HCT116 (cell line): ENCODE measurements at regions not wholly inside any gene's neighbourhood (a gene's known extent, or its start where the extent isn't known, plus 50 kb on each side); places are given as distances from the start of the nearest gene placed in this dataset.

Source experiments
- ATAC-seq: fragments of 200-7000 bp; cut with Tn5 transposase; 2 replicates; pipeline ENCODE4 v1.9.1; 2020; ENCODE audit warnings: mild to moderate bottlenecking, moderate library complexity
- BruUV-seq: library from RNA; stranded (reverse); fragments of 400-500 nt; replicated peaks from 2 replicates; lab custom pipeline; 2021; lab: Mats Ljungman, UMichigan
- CTCF ChIA-PET: fragments of 300-600 bp; sonication (Branson Sonifier 250); formaldehyde crosslinking; loops from one replicate; lab custom pipeline; 2021; ENCODE audit warnings: antibody characterized with exemption; lab: Charles Lee
- POLR2A ChIA-PET: fragments of 300-600, 350-600 bp; sonication (Branson Sonifier 250); formaldehyde crosslinking; loops from one replicate; lab custom pipeline; 2021; ENCODE audit warnings: antibody characterized with exemption; lab: Charles Lee
- RAD21 ChIA-PET, 2 experiments: fragments of 300-600 bp; sonication (Branson Sonifier 250); formaldehyde crosslinking; loops; one replicate each; lab custom pipeline; 2023; ENCODE audit warnings: low total read pairs in 2 of 2; ENCODE audit not compliant: uncharacterized antibody in 2 of 2, unreplicated experiment in 2 of 2, low non-redundant PET in 1 of 2; lab: Charles Lee
- DNase-seq: peaks from one replicate; pipeline ENCODE4 v3.0.0-alpha.2; 2010; ENCODE audit warnings: low read depth, low spot score
- H2AFZ ChIP-seq: fragments of 200-600 bp; shearing (Covaris generic), sonication (generic); 2 replicates; pipeline ENCODE4 v1.6.1; 2017; ENCODE audit warnings: low read depth, mixed run types, mixed read lengths, antibody characterized with exemption, low read length; ENCODE audit not compliant: poor library complexity, severe bottlenecking
- H3K27ac ChIP-seq: 2 replicates; pipeline ENCODE4 v1.5.1; 2012; ENCODE audit warnings: low read depth, low read length
- H3K27me3 ChIP-seq: fragments of 200-600 bp; sonication (generic); 2 replicates; pipeline ENCODE4 v1.6.1; 2016; ENCODE audit warnings: mixed run types, low read length, mixed read lengths; ENCODE audit not compliant: insufficient read depth
- H3K36me3 ChIP-seq, 2 experiments: fragments of 200-500 bp in 1 of 2; fragments of 200-600 bp in 1 of 2; sonication (Bioruptor generic) in 1 of 2; sonication (generic) in 1 of 2; 2 replicates each; pipeline versions ENCODE4 v1.5.1 to v1.6.1; 2014 to 2016; ENCODE audit warnings: low read length in 2 of 2, inconsistent platforms in 1 of 2, mixed read lengths in 1 of 2, mixed run types in 1 of 2; ENCODE audit not compliant: insufficient read depth in 2 of 2, control insufficient read depth in 1 of 2
- H3K4me1 ChIP-seq, 2 experiments: fragments of 200-600 bp in 1 of 2; sonication (generic) in 1 of 2; 2 replicates each; pipeline versions ENCODE4 v1.5.1 to v1.6.1; 2012 to 2017; ENCODE audit warnings: low read length in 2 of 2, inconsistent platforms in 1 of 2, mild to moderate bottlenecking in 1 of 2, mixed read lengths in 1 of 2, mixed run types in 1 of 2, moderate library complexity in 1 of 2; ENCODE audit not compliant: insufficient read depth in 2 of 2, control insufficient read depth in 1 of 2
- H3K4me2 ChIP-seq: fragments of 200-600 bp; sonication (generic); 2 replicates; pipeline ENCODE4 v1.6.1; 2017; ENCODE audit warnings: mixed run types, low read length, mixed read lengths
- H3K4me3 ChIP-seq, 2 experiments: fragments of 200-600 bp in 1 of 2; sonication (generic) in 1 of 2; replicated peaks in 1 of 2; 2 replicates each; pipeline ENCODE4 v1.5.1; 2011 to 2016; ENCODE audit warnings: low read length in 2 of 2, control low read depth in 1 of 2, low read depth in 1 of 2, mild to moderate bottlenecking in 1 of 2, mixed read lengths in 1 of 2, mixed run types in 1 of 2
- H3K79me2 ChIP-seq: fragments of 200-600 bp; sonication (generic); 2 replicates; pipeline ENCODE4 v1.6.1; 2017; ENCODE audit warnings: mild to moderate bottlenecking, mixed run types, low read length, moderate library complexity, mixed read lengths; ENCODE audit not compliant: insufficient read depth
- H3K9ac ChIP-seq: fragments of 200-600 bp; sonication (generic); 2 replicates; pipeline ENCODE4 v1.6.1; 2016; ENCODE audit warnings: low read length, mixed read lengths
- H3K9me2 ChIP-seq: fragments of 200-600 bp; sonication (generic), shearing (Covaris generic); 2 replicates; pipeline ENCODE4 v1.6.1; 2017; ENCODE audit warnings: mixed run types, mild to moderate bottlenecking, moderate library complexity; ENCODE audit not compliant: insufficient read depth
- H3K9me3 ChIP-seq, 2 experiments: fragments of 200-500 bp in 1 of 2; fragments of 200-600 bp in 1 of 2; sonication (Bioruptor generic) in 1 of 2; sonication (generic) in 1 of 2; 2 replicates each; pipeline ENCODE4 v1.6.1; 2014 to 2017; ENCODE audit warnings: low read length in 2 of 2, mixed read lengths in 2 of 2, inconsistent platforms in 1 of 2, low read depth in 1 of 2, mild to moderate bottlenecking in 1 of 2, mixed run types in 1 of 2, moderate library complexity in 1 of 2; ENCODE audit not compliant: control insufficient read depth in 1 of 2, insufficient read depth in 1 of 2
- H4K20me1 ChIP-seq: fragments of 200-600 bp; sonication (generic), shearing (Covaris generic); 2 replicates; pipeline ENCODE4 v1.6.1; 2017; ENCODE audit warnings: mixed run types, mild to moderate bottlenecking, moderate library complexity; ENCODE audit not compliant: insufficient read depth
- ATF3 ChIP-seq: IDR thresholded peaks from 2 replicates; pipeline ENCODE4 v1.6.1; 2012
- CTCF ChIP-seq, 3 experiments: fragments of 200-600 bp in 1 of 3; sonication (generic) in 1 of 3; IDR thresholded peaks in 2 of 3; conservative IDR thresholded peaks in 1 of 3; 2 replicates each; pipeline ENCODE4 v1.5.1; 2012 to 2017; ENCODE audit warnings: low read depth in 2 of 3, low read length in 2 of 3, antibody characterized with exemption in 1 of 3, borderline replicate concordance in 1 of 3, control low read depth in 1 of 3, mild to moderate bottlenecking in 1 of 3, mixed read lengths in 1 of 3, mixed run types in 1 of 3, moderate library complexity in 1 of 3; ENCODE audit not compliant: insufficient read depth in 1 of 3
- EGR1 ChIP-seq: IDR thresholded peaks from 2 replicates; pipeline ENCODE4 v1.6.1; 2012; ENCODE audit warnings: low read depth
- ELF1 ChIP-seq: IDR thresholded peaks from 2 replicates; pipeline ENCODE4 v1.6.1; 2012; ENCODE audit warnings: low read depth, borderline replicate concordance
- EZH2 ChIP-seq: fragments of 200-600 bp; sonication (generic); IDR thresholded peaks from 2 replicates; pipeline ENCODE4 v1.6.1; 2017; ENCODE audit warnings: antibody characterized with exemption, mixed run types
- EZH2phosphoT487 ChIP-seq: fragments of 200-600 bp; IDR thresholded peaks from 2 replicates; pipeline ENCODE4 v1.6.1; 2018; ENCODE audit warnings: antibody characterized with exemption, borderline replicate concordance
- JUND ChIP-seq: IDR thresholded peaks from 2 replicates; pipeline ENCODE4 v1.6.1; 2012
- POLR2AphosphoS5 ChIP-seq: IDR thresholded peaks from 2 replicates; pipeline ENCODE4 v1.6.1; 2011; ENCODE audit warnings: mild to moderate bottlenecking, low read depth, low read length, moderate library complexity
- SP1 ChIP-seq: IDR thresholded peaks from 2 replicates; pipeline ENCODE4 v1.6.1; 2012; ENCODE audit warnings: low read depth
- SRF ChIP-seq: IDR thresholded peaks from 2 replicates; pipeline ENCODE4 v1.6.1; 2012; ENCODE audit warnings: low read depth
- TCF7L2 ChIP-seq: IDR thresholded peaks from 2 replicates; pipeline ENCODE4 v1.7.0; 2011; ENCODE audit warnings: borderline replicate concordance, inconsistent platforms; ENCODE audit not compliant: insufficient read depth, insufficient read length; ENCODE audit errors: extremely low read depth
- YY1 ChIP-seq: IDR thresholded peaks from 2 replicates; pipeline ENCODE4 v1.6.1; 2011; ENCODE audit warnings: low read length, low read depth, moderate library complexity, mild to moderate bottlenecking; ENCODE audit not compliant: insufficient replicate concordance; ENCODE audit errors: extremely low read depth
- ZFX ChIP-seq: fragments of 450-650 bp; IDR thresholded peaks from 2 replicates; pipeline ENCODE4 v1.6.1; 2017
- ZNF274 ChIP-seq: fragments of 200-500 bp; sonication (Bioruptor generic); IDR thresholded peaks from 2 replicates; pipeline ENCODE4 v1.6.1; 2014; ENCODE audit warnings: mild to moderate bottlenecking, low read depth, low read length, inconsistent platforms
- intact Hi-C: fragments of 100-400 bp; cut with micrococcal nuclease; formaldehyde crosslinking; loops from 2 replicates; pipeline ENCODE4 v1.10.0; 2022

GRCh38 chr21:35412231-35412630 lies 363.1 kb upstream of the RUNX1 start:
- POLR2A ChIA-PET: no interaction called here
- no peaks in the 10 kb centered on the region for H3K36me3 ChIP-seq
- H3K79me2 ChIP-seq: no peaks in the 10 kb centered on the region
- no peak for TF ChIP-seq EZH2
- no peak for TF ChIP-seq JUND
- no peak for TF ChIP-seq YY1
- no peak for TF ChIP-seq SP1
- no peak for TF ChIP-seq POLR2AphosphoS5
- no peak for TF ChIP-seq ELF1
- no peak for TF ChIP-seq TCF7L2
- TF ChIP-seq ZNF274: no peak
- no peak for TF ChIP-seq ZFX
- TF ChIP-seq EGR1: no peak
- TF ChIP-seq SRF: no peak
- TF ChIP-seq ATF3: no peak
- no peak for TF ChIP-seq CTCF (IDR thresholded peaks at IDR 0.05 in 2 of 3, conservative IDR thresholded peaks at IDR 0.05 in 1 of 3; ENCODE audit: borderline replicate concordance in 1 of 3, insufficient read depth in 1 of 3, low read depth in 2 of 3, low read length in 2 of 3)
- no peak for TF ChIP-seq EZH2phosphoT487
- ATAC-seq (no peak), DNase-seq (no peak)
- H3K9me2 ChIP-seq: no peaks in the 10 kb centered on the region
- no peaks in the 10 kb centered on the region for H4K20me1 ChIP-seq
- H2AFZ ChIP-seq: no peak overlapping the region
- no TSS peak for BruUV-seq
- RAD21 ChIA-PET: no interaction called here
- CTCF ChIA-PET: no interaction called here
- no peaks in the 10 kb centered on the region for H3K9me3 ChIP-seq
- no peak overlapping the region for H3K9ac ChIP-seq
- no peak overlapping the region for H3K4me2 ChIP-seq
- no peaks in the 10 kb centered on the region for H3K4me1 ChIP-seq
- H3K27ac ChIP-seq: no peak overlapping the region
- H3K4me3 ChIP-seq: no peak overlapping the region
- no peaks in the 10 kb centered on the region for H3K27me3 ChIP-seq
- intact Hi-C loops: no loop called here
